ENCODE measurements at regions not wholly inside any gene's neighbourhood (a gene's known extent, or its start where the extent isn't known, plus 50 kb on each side); places are given as distances from the start of the nearest gene placed in this dataset.
"Not testable (repeated sequence)": the region's sequence is repeated elsewhere in the genome, so short reads cannot be mapped to it uniquely, and the experiment has no call there.

GRCh38 chr2:195313962-195314361 is 343.1 kb upstream of the SLC39A10 start:
- no peak for DNase-seq (ENCODE audit: low read depth, low spot score)

- DNase-seq (ENCODE audit: low read depth, low spot score): no peak
Measured at GRCh38 chr2:195312662-195313061, 344.4 kb upstream of the SLC39A10 start.

GRCh38 chr2:195308163-195308562 is 348.9 kb upstream of the SLC39A10 start:
- DNase-seq (ENCODE audit: low read depth, low spot score): no peak

- DNase-seq (ENCODE audit: low read depth, low spot score): no peak
Measured at GRCh38 chr2:195307751-195308150, 349.3 kb upstream of the SLC39A10 start.

GRCh38 chr2:195304310-195304709 is 352.7 kb upstream of the SLC39A10 start:
- DNase-seq (ENCODE audit: low read depth, low spot score): no peak

- no peak for DNase-seq (ENCODE audit: low read depth, low spot score)
Measured at GRCh38 chr2:195300631-195301030, 356.4 kb upstream of the SLC39A10 start.

GRCh38 chr2:195299600-195299999 is 357.4 kb upstream of the SLC39A10 start:
- DNase-seq (ENCODE audit: low read depth, low spot score): no peak

GRCh38 chr2:195296490-195296889 is 360.5 kb upstream of the SLC39A10 start:
- DNase-seq (ENCODE audit: low read depth, low spot score): no peak

GRCh38 chr2:195289081-195289480 is 367.9 kb upstream of the SLC39A10 start:
- no peak for DNase-seq (ENCODE audit: low read depth, low spot score)

GRCh38 chr2:195279840-195280427 is 377.1 kb upstream of the SLC39A10 start:
- no peak for DNase-seq (ENCODE audit: low read depth, low spot score)

- DNase-seq (ENCODE audit: low read depth, low spot score): no peak
Measured at GRCh38 chr2:195270466-195271039, 386.5 kb upstream of the SLC39A10 start.

- no peak for DNase-seq (ENCODE audit: low read depth, low spot score)
Measured at GRCh38 chr2:195269220-195269619, 387.8 kb upstream of the SLC39A10 start.

- no peak for DNase-seq (ENCODE audit: low read depth, low spot score)
Measured at GRCh38 chr2:195257979-195258378, 399.0 kb upstream of the SLC39A10 start.

- no peak for DNase-seq (ENCODE audit: low read depth, low spot score)
Measured at GRCh38 chr2:195252018-195252417, 405.0 kb upstream of the SLC39A10 start.

- no peak for DNase-seq (ENCODE audit: low read depth, low spot score)
Measured at GRCh38 chr2:195251214-195251613, 405.8 kb upstream of the SLC39A10 start.

- DNase-seq (ENCODE audit: low read depth, low spot score): no peak
Measured at GRCh38 chr2:195238826-195239225, 418.2 kb upstream of the SLC39A10 start.

GRCh38 chr2:195238379-195238778 is 418.6 kb upstream of the SLC39A10 start:
- no peak for DNase-seq (ENCODE audit: low read depth, low spot score)

- DNase-seq (ENCODE audit: low read depth, low spot score): not testable (repeated sequence)
Measured at GRCh38 chr2:195228547-195228946, 428.5 kb upstream of the SLC39A10 start.

- DNase-seq (ENCODE audit: low read depth, low spot score): no peak
Measured at GRCh38 chr2:195214072-195214471, 443.0 kb upstream of the SLC39A10 start.

- no peak for DNase-seq (ENCODE audit: low read depth, low spot score)
Measured at GRCh38 chr2:195212586-195212985, 444.4 kb upstream of the SLC39A10 start.

GRCh38 chr2:195202163-195202845 is 454.7 kb upstream of the SLC39A10 start:
- no peak for DNase-seq (ENCODE audit: low read depth, low spot score)

GRCh38 chr2:195199864-195200263 is 457.2 kb upstream of the SLC39A10 start:
- no peak for DNase-seq (ENCODE audit: low read depth, low spot score)

GRCh38 chr2:195181059-195181705 is 475.8 kb upstream of the SLC39A10 start:
- DNase-seq (ENCODE audit: low read depth, low spot score): no peak

All from activated CD4-positive, CD25-positive, alpha-beta regulatory T cell treated with anti-CD3 and anti-CD28 coated beads, Interleukin-2, amount 50 U/mL, for 16 hours (primary cell).